CD14-positive monocyte (primary cell): ENCODE measurements at regions not wholly inside any gene's neighbourhood (a gene's known extent, or its start where the extent isn't known, plus 50 kb on each side); places are given as distances from the start of the nearest gene placed in this dataset.
A peak's percentile ranks its signal among the peaks of the same experiment; 100 is the strongest.
"Not testable (repeated sequence)": the region's sequence is repeated elsewhere in the genome, so short reads cannot be mapped to it uniquely, and the experiment has no call there.

Experiments
- DNase-seq, 3 donors: peaks; one replicate each; pipeline ENCODE4 v3.0.0-alpha.2; 2011 to 2022
- H2AFZ ChIP-seq: 2 replicates; pipeline ENCODE4 v1.6.0; 2012; ENCODE audit warnings: mild to moderate bottlenecking, low read depth, low read length, inconsistent platforms; ENCODE audit not compliant: insufficient read depth, poor library complexity, severe bottlenecking
- H3K27ac ChIP-seq, 2 donors: 1 replicate in 1 of 2; 2 replicates in 1 of 2; pipeline ENCODE4 v1.5.1; 2012 to 2013; ENCODE audit warnings: low read length in 2 of 2, control low read depth in 1 of 2, inconsistent platforms in 1 of 2, low read depth in 1 of 2, mild to moderate bottlenecking in 1 of 2
- H3K27me3 ChIP-seq, 2 donors: one replicate each; pipeline versions ENCODE4 v1.6.0 to v1.6.1; 2011 to 2013; ENCODE audit warnings: low read length in 2 of 2; ENCODE audit not compliant: control insufficient read depth in 2 of 2, insufficient read depth in 2 of 2
- H3K36me3 ChIP-seq, 2 donors: replicated peaks in 1 of 2; 1 replicate in 1 of 2; 2 replicates in 1 of 2; pipeline versions ENCODE4 v1.5.1 to v1.6.1; 2012 to 2013; ENCODE audit warnings: low read length in 2 of 2, control low read depth in 1 of 2, inconsistent platforms in 1 of 2, mild to moderate bottlenecking in 1 of 2; ENCODE audit not compliant: insufficient read depth in 2 of 2, control insufficient read depth in 1 of 2
- H3K4me1 ChIP-seq, 2 donors: 1 replicate in 1 of 2; 2 replicates in 1 of 2; pipeline versions ENCODE4 v1.5.1 to v1.6.1; 2012 to 2013; ENCODE audit warnings: low read length in 2 of 2, control low read depth in 1 of 2, inconsistent platforms in 1 of 2, mild to moderate bottlenecking in 1 of 2, moderate library complexity in 1 of 2; ENCODE audit not compliant: insufficient read depth in 2 of 2, control insufficient read depth in 1 of 2
- H3K4me2 ChIP-seq: replicated peaks from 2 replicates; pipeline ENCODE3; 2012; ENCODE audit warnings: low read length, moderate library complexity, mild to moderate bottlenecking; ENCODE audit not compliant: poor library complexity, severe bottlenecking; ENCODE audit errors: extremely low read depth
- H3K4me3 ChIP-seq, 3 experiments: fragments of 200-600 bp in 1 of 3; sonication (generic) in 1 of 3; replicated peaks in 1 of 3; 1 replicate in 2 of 3; 2 replicates in 1 of 3; pipeline ENCODE4 v1.5.1; 2011 to 2013; ENCODE audit warnings: low read length in 3 of 3, mild to moderate bottlenecking in 3 of 3, control low read depth in 2 of 3, low read depth in 2 of 3, inconsistent platforms in 1 of 3, moderate library complexity in 1 of 3
- H3K79me2 ChIP-seq: 2 replicates; pipeline ENCODE4 v1.6.0; 2012; ENCODE audit warnings: mild to moderate bottlenecking, control low read depth, inconsistent platforms, low read length, moderate library complexity; ENCODE audit not compliant: insufficient read depth
- H3K9ac ChIP-seq: 2 replicates; pipeline ENCODE4 v1.6.0; 2017; ENCODE audit warnings: low read length, mild to moderate bottlenecking; ENCODE audit not compliant: insufficient read depth, poor library complexity, severe bottlenecking
- H3K9me3 ChIP-seq, 2 donors: replicated peaks in 1 of 2; 1 replicate in 1 of 2; 2 replicates in 1 of 2; pipeline versions ENCODE4 v1.5.1 to v1.6.1; 2012 to 2013; ENCODE audit warnings: low read length in 2 of 2, control low read depth in 1 of 2; ENCODE audit not compliant: control insufficient read depth in 1 of 2, insufficient read depth in 1 of 2
- H4K20me1 ChIP-seq: 2 replicates; pipeline ENCODE4 v1.6.0; 2012; ENCODE audit warnings: mild to moderate bottlenecking, low read length, control low read depth, moderate library complexity; ENCODE audit not compliant: insufficient read depth
- H3K27ac Mint-ChIP-seq, 7 donors: one replicate each; pipeline ENCODE4 v1.8.0; 2020; ENCODE audit warnings: mild to moderate bottlenecking in 7 of 7, mixed read lengths in 7 of 7, moderate library complexity in 6 of 7, inconsistent platforms in 2 of 7
- H3K27me3 Mint-ChIP-seq, 3 donors: one replicate each; pipeline ENCODE4 v1.8.0; 2021 to 2022; ENCODE audit warnings: low read depth in 3 of 3, mild to moderate bottlenecking in 3 of 3, mixed read lengths in 3 of 3, moderate library complexity in 3 of 3, inconsistent platforms in 1 of 3
- H3K36me3 Mint-ChIP-seq, 2 donors: one replicate each; pipeline ENCODE4 v1.8.0; 2020; ENCODE audit warnings: mixed read lengths in 2 of 2, inconsistent platforms in 1 of 2, mild to moderate bottlenecking in 1 of 2
- H3K4me1 Mint-ChIP-seq: one replicate; pipeline ENCODE4 v1.8.0; 2020; ENCODE audit warnings: mild to moderate bottlenecking, mixed read lengths
- H3K4me3 Mint-ChIP-seq, 2 donors: one replicate each; pipeline ENCODE4 v1.8.0; 2020; ENCODE audit warnings: mild to moderate bottlenecking in 2 of 2, mixed read lengths in 2 of 2, moderate library complexity in 1 of 2
- H3K9me3 Mint-ChIP-seq, 7 donors: one replicate each; pipeline ENCODE4 v1.8.0; 2020 to 2022; ENCODE audit warnings: mixed read lengths in 7 of 7, mild to moderate bottlenecking in 6 of 7, moderate library complexity in 6 of 7, inconsistent platforms in 2 of 7
- WGBS: methylation state at CpG from one replicate; pipeline ENCODE4 v1.1.5; 2013; ENCODE audit warnings: missing lambda C conversion rate; ENCODE audit not compliant: insufficient coverage; 5-methylcytosine and 5-hydroxymethylcytosine counted together
- intact Hi-C, 2 donors: fragments of 100-400 bp; cut with micrococcal nuclease; formaldehyde crosslinking; loops; one replicate each; pipeline versions ENCODE4 v1.15.0 to v1.15.1; 2023
- TF ChIP-seq, protein P1 (sequence below): fragments of 200-600 bp; IDR thresholded peaks from one replicate; pipeline ENCODE4 v1.8.0; 2022; ENCODE audit warnings: antibody characterized with exemption, mild to moderate bottlenecking

DNA sequence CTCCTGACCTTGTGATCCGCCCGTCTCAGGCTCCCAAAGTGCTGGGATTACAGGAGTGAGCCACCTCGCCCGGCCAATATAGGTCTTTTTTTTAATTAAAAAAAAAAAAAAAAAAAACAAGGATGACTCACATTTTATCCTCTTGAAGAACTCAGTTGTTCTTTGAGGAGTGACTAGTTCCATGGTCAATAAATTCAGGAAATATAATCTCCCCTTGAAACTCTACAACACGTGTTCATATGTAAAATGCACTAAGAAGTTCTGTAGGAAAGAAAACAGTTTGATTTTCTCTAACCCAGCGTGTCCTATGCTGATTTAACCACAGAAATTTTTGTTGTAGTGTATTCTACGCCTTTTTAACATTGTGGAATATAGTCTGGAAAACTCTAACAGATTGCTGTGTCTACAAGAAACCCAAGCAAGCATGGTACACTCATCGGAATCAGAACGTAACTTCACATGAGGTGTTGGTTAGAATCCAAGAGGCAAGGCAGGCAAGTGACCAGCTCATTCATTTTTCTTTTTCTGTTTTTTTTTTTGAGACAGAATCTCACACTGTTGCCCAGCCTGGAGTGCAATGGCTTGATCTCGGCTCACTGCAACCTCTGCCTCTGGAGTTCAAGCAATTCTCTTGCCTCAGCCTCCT, 79.0 kb upstream of the ZNF217 start:
- no peak overlapping the region for H3K27ac ChIP-seq
- no peak overlapping the region for H3K4me3 Mint-ChIP-seq
- H3K36me3 ChIP-seq = no peaks in the 10 kb centered on the region
- no peaks in the 10 kb centered on the region for H3K27me3 Mint-ChIP-seq
- H3K9me3 Mint-ChIP-seq = peaks cover 0 to 2% (median 0%) of the 10 kb centered on the region in 7 donors
- TF ChIP-seq, protein P1, sequence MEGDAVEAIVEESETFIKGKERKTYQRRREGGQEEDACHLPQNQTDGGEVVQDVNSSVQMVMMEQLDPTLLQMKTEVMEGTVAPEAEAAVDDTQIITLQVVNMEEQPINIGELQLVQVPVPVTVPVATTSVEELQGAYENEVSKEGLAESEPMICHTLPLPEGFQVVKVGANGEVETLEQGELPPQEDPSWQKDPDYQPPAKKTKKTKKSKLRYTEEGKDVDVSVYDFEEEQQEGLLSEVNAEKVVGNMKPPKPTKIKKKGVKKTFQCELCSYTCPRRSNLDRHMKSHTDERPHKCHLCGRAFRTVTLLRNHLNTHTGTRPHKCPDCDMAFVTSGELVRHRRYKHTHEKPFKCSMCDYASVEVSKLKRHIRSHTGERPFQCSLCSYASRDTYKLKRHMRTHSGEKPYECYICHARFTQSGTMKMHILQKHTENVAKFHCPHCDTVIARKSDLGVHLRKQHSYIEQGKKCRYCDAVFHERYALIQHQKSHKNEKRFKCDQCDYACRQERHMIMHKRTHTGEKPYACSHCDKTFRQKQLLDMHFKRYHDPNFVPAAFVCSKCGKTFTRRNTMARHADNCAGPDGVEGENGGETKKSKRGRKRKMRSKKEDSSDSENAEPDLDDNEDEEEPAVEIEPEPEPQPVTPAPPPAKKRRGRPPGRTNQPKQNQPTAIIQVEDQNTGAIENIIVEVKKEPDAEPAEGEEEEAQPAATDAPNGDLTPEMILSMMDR = no peak
- no peak overlapping the region for H3K4me3 ChIP-seq
- intact Hi-C loops = no loop called here
- H4K20me1 ChIP-seq = no peaks in the 10 kb centered on the region
- no peaks in the 10 kb centered on the region for H3K9me3 ChIP-seq
- no peak overlapping the region for H3K9ac ChIP-seq
- no peak overlapping the region for H2AFZ ChIP-seq
- 100% methylated on average over 3 of the region's 10 CpGs for WGBS
- no peaks in the 10 kb centered on the region for H3K36me3 Mint-ChIP-seq
- no peak for DNase-seq
- peaks cover 8% of the 10 kb centered on the region in 2 donors for H3K4me1 ChIP-seq
- H3K79me2 ChIP-seq = no peaks in the 10 kb centered on the region
- peaks cover 5% of the 10 kb centered on the region for H3K4me1 Mint-ChIP-seq
- no peak overlapping the region for H3K4me2 ChIP-seq
- H3K27me3 ChIP-seq = no peaks in the 10 kb centered on the region
- H3K27ac Mint-ChIP-seq = peak overlapping the region in 1 of 7 donors; percentile 54

- no peaks in the 10 kb centered on the region for H3K79me2 ChIP-seq
- H2AFZ ChIP-seq = no peak overlapping the region
- intact Hi-C loops = no loop called here
- no peaks in the 10 kb centered on the region for H3K9me3 ChIP-seq
- TF ChIP-seq, protein P1 = no peak
- H4K20me1 ChIP-seq = no peaks in the 10 kb centered on the region
- no CpG with 5 or more reads among the region's 2 CpGs for WGBS
- no peaks in the 10 kb centered on the region for H3K36me3 ChIP-seq
- H3K4me1 Mint-ChIP-seq = no peaks in the 10 kb centered on the region
- peaks cover 0 to 2% (median 0%) of the 10 kb centered on the region in 7 donors for H3K9me3 Mint-ChIP-seq
- H3K27ac Mint-ChIP-seq = peak overlapping the region in 1 of 7 donors; percentile 51
- no peak overlapping the region for H3K27ac ChIP-seq
- no peaks in the 10 kb centered on the region for H3K27me3 ChIP-seq
- no peaks in the 10 kb centered on the region for H3K27me3 Mint-ChIP-seq
- DNase-seq = no peak
- no peaks in the 10 kb centered on the region for H3K4me1 ChIP-seq
- H3K4me3 Mint-ChIP-seq = no peak overlapping the region
- H3K4me3 ChIP-seq = no peak overlapping the region
- no peak overlapping the region for H3K4me2 ChIP-seq
- no peaks in the 10 kb centered on the region for H3K36me3 Mint-ChIP-seq
- H3K9ac ChIP-seq = no peak overlapping the region
These were observed 77.7 kb upstream of the ZNF217 start for GRCh38 chr20:53671370-53671769.

GRCh38 chr20:53669517-53670313, 76.1 kb upstream of the ZNF217 start:
- intact Hi-C loops, H3K27me3 ChIP-seq, H3K4me2 ChIP-seq, H3K27ac Mint-ChIP-seq, H3K36me3 ChIP-seq, H3K36me3 Mint-ChIP-seq, H3K9me3 Mint-ChIP-seq, H3K4me3 ChIP-seq, H3K27me3 Mint-ChIP-seq, H3K4me1 ChIP-seq, H4K20me1 ChIP-seq, DNase-seq, H3K4me1 Mint-ChIP-seq, H3K27ac ChIP-seq, H3K9ac ChIP-seq, H3K4me3 Mint-ChIP-seq, H3K79me2 ChIP-seq, H2AFZ ChIP-seq, H3K9me3 ChIP-seq: not testable (repeated sequence)
- 97% methylated on average over 8 of the region's 16 CpGs for WGBS
